NT2/D1 (cell line): ENCODE measurements at regions not wholly inside any gene's neighbourhood (a gene's known extent, or its start where the extent isn't known, plus 50 kb on each side); places are given as distances from the start of the nearest gene placed in this dataset.

ENCODE experiments used
- SUZ12 ChIP-seq: IDR thresholded peaks from 2 replicates; pipeline ENCODE4 v1.6.1; 2011; ENCODE audit not compliant: insufficient read length, insufficient read depth; ENCODE audit errors: extremely low read depth
- YY1 ChIP-seq: IDR thresholded peaks from 2 replicates; pipeline ENCODE4 v1.6.1; 2011; ENCODE audit not compliant: insufficient read length, insufficient read depth
- ZNF274 ChIP-seq: IDR thresholded peaks from 2 replicates; pipeline ENCODE4 v1.6.1; 2011; ENCODE audit warnings: mild to moderate bottlenecking, low read depth, low read length

GRCh38 chr3:116837483-116837882 lies 127.9 kb downstream of the TUSC7 start:
- TF ChIP-seq YY1 (no peak), ZNF274 (no peak), SUZ12 (no peak)
